ENCODE measurements at regions not wholly inside any gene's neighbourhood (a gene's known extent, or its start where the extent isn't known, plus 50 kb on each side); places are given as distances from the start of the nearest gene placed in this dataset.

DNA sequence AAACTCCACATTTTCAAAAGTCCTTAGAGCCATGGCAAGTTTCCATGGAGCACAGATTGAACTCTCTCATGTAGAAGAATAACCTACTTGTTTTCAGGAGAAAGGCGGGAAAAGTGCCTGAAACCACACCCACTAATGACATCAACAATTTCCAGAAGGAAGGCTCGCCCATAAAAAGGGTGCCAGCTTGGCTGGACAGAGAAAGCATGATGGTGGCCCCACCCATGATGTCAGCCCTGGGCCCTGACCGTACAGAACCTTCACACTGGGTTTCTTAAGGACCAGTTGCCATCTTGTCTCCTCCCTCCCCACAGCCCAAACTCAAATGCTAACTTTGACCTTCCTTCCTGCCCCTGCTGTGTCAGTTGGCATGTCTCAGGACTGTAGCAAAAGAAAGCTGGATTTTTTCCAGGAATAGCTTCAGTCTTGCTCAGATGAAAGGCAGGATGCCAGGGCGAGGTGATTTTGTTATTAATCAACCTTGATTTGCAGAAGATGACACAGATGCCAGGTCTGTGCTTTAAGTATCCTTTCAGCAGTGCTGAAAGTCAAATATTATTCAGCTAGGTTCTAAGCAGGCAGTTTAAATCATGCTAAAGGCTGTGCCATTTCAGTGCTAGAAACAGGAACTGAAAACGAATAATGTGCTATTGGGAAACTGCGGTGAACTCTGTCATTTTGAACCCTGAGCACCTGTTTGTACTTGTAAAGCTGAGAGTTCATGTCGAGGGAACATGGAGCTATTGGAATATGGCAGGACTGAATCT, 89.5 kb upstream of the RFC3 start:
- no peak overlapping the region for H2BK120ac ChIP-seq (ENCODE audit: low read depth, low read length)
- no peak overlapping the region for H3K23ac ChIP-seq (ENCODE audit: low read length in 2 of 2)
- no peak overlapping the region for H3K14ac ChIP-seq (ENCODE audit: low read length in 2 of 2)
- no peak overlapping the region for H2AK5ac ChIP-seq (ENCODE audit: low read length, severe bottlenecking)
- no peak overlapping the region for H3K4me2 ChIP-seq (ENCODE audit: low read length, poor library complexity, severe bottlenecking)
- H3K18ac ChIP-seq (ENCODE audit: low read depth in 1 of 2, low read length in 2 of 2) = no peak overlapping the region
- H4K91ac ChIP-seq (ENCODE audit: low read length) = no peak overlapping the region
- no peak overlapping the region for H4K8ac ChIP-seq (ENCODE audit: low read length)
- H3K79me1 ChIP-seq (replicated peaks; ENCODE audit: low read length, poor library complexity, severe bottlenecking) = no peaks in the 10 kb centered on the region
- no peak overlapping the region for H2BK12ac ChIP-seq (ENCODE audit: low read length in 2 of 2)
- no peak overlapping the region for H3K9ac ChIP-seq (ENCODE audit: low read length)
- H3K27ac ChIP-seq (ENCODE audit: low read length, poor library complexity, severe bottlenecking) = no peak overlapping the region
- peaks cover 2% of the 10 kb centered on the region for H3K4me1 ChIP-seq (ENCODE audit: control insufficient read depth, insufficient read depth, low read depth, low read length)
- WGBS = 93% methylated on average over 7 of the region's 7 CpGs
- H3K27me3 ChIP-seq (ENCODE audit: control insufficient read depth in 1 of 2, insufficient read depth in 1 of 2, low read length in 2 of 2) = no peaks in the 10 kb centered on the region
- no peak overlapping the region for H2AFZ ChIP-seq (ENCODE audit: low read depth, low read length)
- no peaks in the 10 kb centered on the region for H3K9me3 ChIP-seq (ENCODE audit: control insufficient read depth, low read length)
- no peak overlapping the region for H2BK15ac ChIP-seq (ENCODE audit: low read depth, poor library complexity, severe bottlenecking)
- no peak overlapping the region for H3K4ac ChIP-seq (ENCODE audit: low read depth in 1 of 2, low read length in 2 of 2)
- H2BK5ac ChIP-seq (ENCODE audit: low read depth, low read length, poor library complexity, severe bottlenecking) = no peak overlapping the region
- no peak overlapping the region for H3K4me3 ChIP-seq (ENCODE audit: insufficient read depth in 1 of 2, low read depth in 1 of 2, low read length in 2 of 2)
- H3K36me3 ChIP-seq (ENCODE audit: control insufficient read depth in 1 of 2, insufficient read depth in 2 of 2, low read depth in 1 of 2, low read length in 2 of 2) = no peaks in the 10 kb centered on the region
- no peak for DNase-seq

DNA sequence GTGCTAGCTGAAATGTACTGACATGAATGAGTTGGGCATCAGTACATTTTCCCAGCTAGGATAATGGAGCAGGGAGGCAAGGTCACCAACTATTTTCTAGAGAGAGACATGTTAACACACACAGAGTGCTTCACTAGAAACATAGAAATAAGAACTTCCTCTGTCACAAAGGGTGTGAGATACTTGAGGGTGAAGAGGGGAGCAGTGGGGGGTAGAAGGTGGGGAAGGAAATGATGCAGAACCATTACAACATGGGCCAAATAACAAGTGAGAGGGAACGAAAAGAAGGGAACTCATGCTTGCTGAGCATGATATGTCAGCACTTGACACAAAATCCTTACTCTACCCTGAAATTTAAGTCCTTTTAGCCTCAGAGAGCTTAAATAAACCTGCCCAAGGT, 87.8 kb upstream of the RFC3 start:
- H3K4ac ChIP-seq (ENCODE audit: low read depth in 1 of 2, low read length in 2 of 2) = no peak overlapping the region
- peaks cover 2% of the 10 kb centered on the region for H3K4me1 ChIP-seq (ENCODE audit: control insufficient read depth, insufficient read depth, low read depth, low read length)
- no peak for DNase-seq
- H4K8ac ChIP-seq (ENCODE audit: low read length) = no peak overlapping the region
- no peak overlapping the region for H2BK120ac ChIP-seq (ENCODE audit: low read depth, low read length)
- H2AFZ ChIP-seq (ENCODE audit: low read depth, low read length) = no peak overlapping the region
- no peak overlapping the region for H3K4me3 ChIP-seq (ENCODE audit: insufficient read depth in 1 of 2, low read depth in 1 of 2, low read length in 2 of 2)
- 100% methylated on average over 1 of the region's 1 CpG for WGBS
- H3K14ac ChIP-seq (ENCODE audit: low read length in 2 of 2) = no peak overlapping the region
- no peaks in the 10 kb centered on the region for H3K79me1 ChIP-seq (replicated peaks; ENCODE audit: low read length, poor library complexity, severe bottlenecking)
- no peak overlapping the region for H2AK5ac ChIP-seq (ENCODE audit: low read length, severe bottlenecking)
- no peak overlapping the region for H3K4me2 ChIP-seq (ENCODE audit: low read length, poor library complexity, severe bottlenecking)
- H2BK12ac ChIP-seq (ENCODE audit: low read length in 2 of 2) = no peak overlapping the region
- H3K9me3 ChIP-seq (ENCODE audit: control insufficient read depth, low read length) = no peaks in the 10 kb centered on the region
- no peak overlapping the region for H3K9ac ChIP-seq (ENCODE audit: low read length)
- no peaks in the 10 kb centered on the region for H3K27me3 ChIP-seq (ENCODE audit: control insufficient read depth in 1 of 2, insufficient read depth in 1 of 2, low read length in 2 of 2)
- H2BK5ac ChIP-seq (ENCODE audit: low read depth, low read length, poor library complexity, severe bottlenecking) = no peak overlapping the region
- no peaks in the 10 kb centered on the region for H3K36me3 ChIP-seq (ENCODE audit: control insufficient read depth in 1 of 2, insufficient read depth in 2 of 2, low read depth in 1 of 2, low read length in 2 of 2)
- no peak overlapping the region for H4K91ac ChIP-seq (ENCODE audit: low read length)
- H3K18ac ChIP-seq (ENCODE audit: low read depth in 1 of 2, low read length in 2 of 2) = no peak overlapping the region
- H2BK15ac ChIP-seq (ENCODE audit: low read depth, poor library complexity, severe bottlenecking) = no peak overlapping the region
- no peak overlapping the region for H3K27ac ChIP-seq (ENCODE audit: low read length, poor library complexity, severe bottlenecking)
- no peak overlapping the region for H3K23ac ChIP-seq (ENCODE audit: low read length in 2 of 2)

DNA sequence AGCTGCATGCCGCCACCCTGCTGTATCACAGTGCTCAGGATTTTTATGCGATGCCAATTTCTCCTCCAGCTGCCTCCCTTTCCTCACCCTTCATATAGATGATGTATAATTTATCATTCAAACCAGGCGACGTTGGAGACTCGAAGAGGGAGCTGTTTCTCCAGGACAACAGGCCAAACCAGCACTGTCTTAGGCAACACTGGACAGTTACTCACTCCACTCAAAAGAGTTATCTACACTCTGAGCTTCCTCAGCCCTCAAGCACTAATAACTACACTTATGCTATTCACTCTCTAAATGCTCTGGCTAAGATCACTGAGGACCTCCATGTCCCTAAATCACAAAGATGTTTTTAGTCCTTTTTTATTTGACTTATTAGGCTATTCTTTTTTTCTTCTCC, 87.3 kb upstream of the RFC3 start:
- H2BK5ac ChIP-seq (ENCODE audit: low read depth, low read length, poor library complexity, severe bottlenecking) = no peak overlapping the region
- no peak overlapping the region for H2BK120ac ChIP-seq (ENCODE audit: low read depth, low read length)
- no peak overlapping the region for H2BK15ac ChIP-seq (ENCODE audit: low read depth, poor library complexity, severe bottlenecking)
- no peak for DNase-seq
- no peak overlapping the region for H3K23ac ChIP-seq (ENCODE audit: low read length in 2 of 2)
- H2AK5ac ChIP-seq (ENCODE audit: low read length, severe bottlenecking) = no peak overlapping the region
- H3K18ac ChIP-seq (ENCODE audit: low read depth in 1 of 2, low read length in 2 of 2) = no peak overlapping the region
- H3K14ac ChIP-seq (ENCODE audit: low read length in 2 of 2) = no peak overlapping the region
- peaks cover 0 to 3% of the 10 kb centered on the region in 2 experiments for H3K27me3 ChIP-seq (ENCODE audit: control insufficient read depth in 1 of 2, insufficient read depth in 1 of 2, low read length in 2 of 2)
- no peak overlapping the region for H3K27ac ChIP-seq (ENCODE audit: low read length, poor library complexity, severe bottlenecking)
- peaks cover 2% of the 10 kb centered on the region for H3K4me1 ChIP-seq (ENCODE audit: control insufficient read depth, insufficient read depth, low read depth, low read length)
- H3K4me3 ChIP-seq (ENCODE audit: insufficient read depth in 1 of 2, low read depth in 1 of 2, low read length in 2 of 2) = no peak overlapping the region
- H4K91ac ChIP-seq (ENCODE audit: low read length) = no peak overlapping the region
- 97% methylated on average over 5 of the region's 5 CpGs for WGBS
- no peak overlapping the region for H2AFZ ChIP-seq (ENCODE audit: low read depth, low read length)
- no peaks in the 10 kb centered on the region for H3K36me3 ChIP-seq (ENCODE audit: control insufficient read depth in 1 of 2, insufficient read depth in 2 of 2, low read depth in 1 of 2, low read length in 2 of 2)
- H2BK12ac ChIP-seq (ENCODE audit: low read length in 2 of 2) = no peak overlapping the region
- no peak overlapping the region for H3K4ac ChIP-seq (ENCODE audit: low read depth in 1 of 2, low read length in 2 of 2)
- H3K79me1 ChIP-seq (replicated peaks; ENCODE audit: low read length, poor library complexity, severe bottlenecking) = no peaks in the 10 kb centered on the region
- H4K8ac ChIP-seq (ENCODE audit: low read length) = no peak overlapping the region
- H3K9me3 ChIP-seq (ENCODE audit: control insufficient read depth, low read length) = no peaks in the 10 kb centered on the region
- H3K9ac ChIP-seq (ENCODE audit: low read length) = no peak overlapping the region
- no peak overlapping the region for H3K4me2 ChIP-seq (ENCODE audit: low read length, poor library complexity, severe bottlenecking)

DNA sequence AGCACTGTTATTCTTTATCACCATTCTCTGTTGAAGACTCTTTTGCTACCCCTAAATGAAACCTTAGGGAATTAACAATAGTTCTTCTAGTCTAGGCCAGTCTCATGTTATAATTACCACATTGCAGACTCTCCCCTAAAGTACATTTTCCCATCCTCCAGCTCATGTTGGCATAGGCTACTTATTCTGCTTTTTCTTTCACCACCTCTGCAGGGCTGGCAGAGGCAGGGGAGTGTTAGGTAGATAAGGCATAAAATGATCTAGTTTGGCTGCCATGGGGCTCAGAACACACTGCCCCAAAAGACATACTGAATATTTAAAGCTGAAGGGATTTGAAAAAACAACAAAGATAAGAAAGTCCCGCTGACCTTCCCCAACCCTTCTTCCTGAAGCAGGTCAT, 82.7 kb upstream of the RFC3 start:
- H3K23ac ChIP-seq (ENCODE audit: low read length in 2 of 2) = no peak overlapping the region
- no peak overlapping the region for H2BK5ac ChIP-seq (ENCODE audit: low read depth, low read length, poor library complexity, severe bottlenecking)
- no peak overlapping the region for H2BK120ac ChIP-seq (ENCODE audit: low read depth, low read length)
- no peak overlapping the region for H3K9ac ChIP-seq (ENCODE audit: low read length)
- peaks cover 0 to 15% of the 10 kb centered on the region in 2 experiments for H3K27me3 ChIP-seq (ENCODE audit: control insufficient read depth in 1 of 2, insufficient read depth in 1 of 2, low read length in 2 of 2)
- H3K4me2 ChIP-seq (ENCODE audit: low read length, poor library complexity, severe bottlenecking) = no peak overlapping the region
- DNase-seq = no peak
- no peak overlapping the region for H4K91ac ChIP-seq (ENCODE audit: low read length)
- no peak overlapping the region for H3K14ac ChIP-seq (ENCODE audit: low read length in 2 of 2)
- H3K4me1 ChIP-seq (ENCODE audit: control insufficient read depth, insufficient read depth, low read depth, low read length) = no peaks in the 10 kb centered on the region
- H3K36me3 ChIP-seq (ENCODE audit: control insufficient read depth in 1 of 2, insufficient read depth in 2 of 2, low read depth in 1 of 2, low read length in 2 of 2) = no peaks in the 10 kb centered on the region
- H3K4me3 ChIP-seq (ENCODE audit: insufficient read depth in 1 of 2, low read depth in 1 of 2, low read length in 2 of 2) = no peak overlapping the region
- H2AFZ ChIP-seq (ENCODE audit: low read depth, low read length) = no peak overlapping the region
- no peak overlapping the region for H4K8ac ChIP-seq (ENCODE audit: low read length)
- 100% methylated on average over 1 of the region's 1 CpG for WGBS
- H3K79me1 ChIP-seq (replicated peaks; ENCODE audit: low read length, poor library complexity, severe bottlenecking) = no peaks in the 10 kb centered on the region
- H2BK12ac ChIP-seq (ENCODE audit: low read length in 2 of 2) = no peak overlapping the region
- no peak overlapping the region for H2AK5ac ChIP-seq (ENCODE audit: low read length, severe bottlenecking)
- H3K4ac ChIP-seq (ENCODE audit: low read depth in 1 of 2, low read length in 2 of 2) = no peak overlapping the region
- no peak overlapping the region for H3K27ac ChIP-seq (ENCODE audit: low read length, poor library complexity, severe bottlenecking)
- H2BK15ac ChIP-seq (ENCODE audit: low read depth, poor library complexity, severe bottlenecking) = no peak overlapping the region
- no peaks in the 10 kb centered on the region for H3K9me3 ChIP-seq (ENCODE audit: control insufficient read depth, low read length)
- no peak overlapping the region for H3K18ac ChIP-seq (ENCODE audit: low read depth in 1 of 2, low read length in 2 of 2)
